Natural killer cell (primary cell): ENCODE measurements at regions not wholly inside any gene's neighbourhood (a gene's known extent, or its start where the extent isn't known, plus 50 kb on each side); places are given as distances from the start of the nearest gene placed in this dataset.

ENCODE experiments used
- ATAC-seq, 3 donors: fragments of 150-1000 bp in 2 of 3; fragments of 200-7000 bp in 1 of 3; cut with Tn5 transposase; 1 replicate in 1 of 3; 2 replicates in 2 of 3; pipeline ENCODE4 v1.10.0; 2021; ENCODE audit warnings: mild to moderate bottlenecking in 2 of 3, moderate library complexity in 2 of 3
- DNase-seq, 2 donors: peaks; one replicate each; pipeline versions ENCODE4 v3.0.0 to v3.0.0-alpha.2; 2013 to 2021; ENCODE audit warnings: mixed read lengths in 1 of 2
- H3K27ac ChIP-seq: one replicate; pipeline ENCODE4 v1.5.1; 2013; ENCODE audit warnings: mild to moderate bottlenecking, low read length
- H3K27me3 ChIP-seq: one replicate; pipeline ENCODE4 v1.6.1; 2013; ENCODE audit warnings: low read length; ENCODE audit not compliant: control insufficient read depth, insufficient read depth
- H3K36me3 ChIP-seq: one replicate; pipeline ENCODE4 v1.6.1; 2013; ENCODE audit warnings: low read length; ENCODE audit not compliant: control insufficient read depth, insufficient read depth
- H3K4me1 ChIP-seq: one replicate; pipeline ENCODE4 v1.6.1; 2013; ENCODE audit warnings: low read length; ENCODE audit not compliant: control insufficient read depth, insufficient read depth
- H3K4me3 ChIP-seq: one replicate; pipeline ENCODE4 v1.5.1; 2013; ENCODE audit warnings: low read length
- H3K9me3 ChIP-seq: one replicate; pipeline ENCODE4 v1.6.1; 2013; ENCODE audit warnings: low read length; ENCODE audit not compliant: control insufficient read depth, insufficient read depth
- H3K27ac Mint-ChIP-seq, 2 donors: one replicate each; pipeline ENCODE4 v1.8.0; 2022; ENCODE audit warnings: mild to moderate bottlenecking in 2 of 2, mixed read lengths in 2 of 2, moderate library complexity in 1 of 2
- H3K27me3 Mint-ChIP-seq, 2 donors: one replicate each; pipeline ENCODE4 v1.8.0; 2022; ENCODE audit warnings: low read depth in 2 of 2, mixed read lengths in 2 of 2
- H3K36me3 Mint-ChIP-seq: one replicate; pipeline ENCODE4 v1.8.0; 2022; ENCODE audit warnings: mixed read lengths
- H3K4me1 Mint-ChIP-seq, 2 donors: one replicate each; pipeline ENCODE4 v1.8.0; 2022; ENCODE audit warnings: mixed read lengths in 2 of 2
- H3K4me3 Mint-ChIP-seq: one replicate; pipeline ENCODE4 v1.8.0; 2022; ENCODE audit warnings: mild to moderate bottlenecking, moderate library complexity, mixed read lengths
- H3K9me3 Mint-ChIP-seq, 2 donors: one replicate each; pipeline ENCODE4 v1.8.0; 2022; ENCODE audit warnings: mixed read lengths in 2 of 2
- WGBS: methylation state at CpG from one replicate; pipeline ENCODE4 v1.1.7; 2013; ENCODE audit warnings: missing lambda C conversion rate; ENCODE audit not compliant: insufficient coverage; 5-methylcytosine and 5-hydroxymethylcytosine counted together
- intact Hi-C: fragments of 100-400 bp; cut with micrococcal nuclease; formaldehyde crosslinking; loops from one replicate; pipeline ENCODE4 v1.14.2; 2022
- TF ChIP-seq, protein P1 (sequence below): fragments of 200-600 bp; IDR thresholded peaks from one replicate; pipeline ENCODE4 v1.8.0; 2022; ENCODE audit warnings: antibody characterized with exemption

- Mint-ChIP-seq H3K9me3 (no peaks in the 10 kb centered on the region), H3K27me3 (no peaks in the 10 kb centered on the region), H3K4me3 (no peak overlapping the region), H3K36me3 (no peaks in the 10 kb centered on the region), H3K27ac (no peak overlapping the region), H3K4me1 (no peaks in the 10 kb centered on the region)
- TF ChIP-seq, protein P1, sequence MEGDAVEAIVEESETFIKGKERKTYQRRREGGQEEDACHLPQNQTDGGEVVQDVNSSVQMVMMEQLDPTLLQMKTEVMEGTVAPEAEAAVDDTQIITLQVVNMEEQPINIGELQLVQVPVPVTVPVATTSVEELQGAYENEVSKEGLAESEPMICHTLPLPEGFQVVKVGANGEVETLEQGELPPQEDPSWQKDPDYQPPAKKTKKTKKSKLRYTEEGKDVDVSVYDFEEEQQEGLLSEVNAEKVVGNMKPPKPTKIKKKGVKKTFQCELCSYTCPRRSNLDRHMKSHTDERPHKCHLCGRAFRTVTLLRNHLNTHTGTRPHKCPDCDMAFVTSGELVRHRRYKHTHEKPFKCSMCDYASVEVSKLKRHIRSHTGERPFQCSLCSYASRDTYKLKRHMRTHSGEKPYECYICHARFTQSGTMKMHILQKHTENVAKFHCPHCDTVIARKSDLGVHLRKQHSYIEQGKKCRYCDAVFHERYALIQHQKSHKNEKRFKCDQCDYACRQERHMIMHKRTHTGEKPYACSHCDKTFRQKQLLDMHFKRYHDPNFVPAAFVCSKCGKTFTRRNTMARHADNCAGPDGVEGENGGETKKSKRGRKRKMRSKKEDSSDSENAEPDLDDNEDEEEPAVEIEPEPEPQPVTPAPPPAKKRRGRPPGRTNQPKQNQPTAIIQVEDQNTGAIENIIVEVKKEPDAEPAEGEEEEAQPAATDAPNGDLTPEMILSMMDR, result no peak
- ATAC-seq, result no peak
- DNase-seq, result no peak
- H3K27me3 ChIP-seq, result no peaks in the 10 kb centered on the region
- no peaks in the 10 kb centered on the region for H3K36me3 ChIP-seq
- no CpG with 5 or more reads among the region's 1 CpG for WGBS
- no peak overlapping the region for H3K4me3 ChIP-seq
- H3K9me3 ChIP-seq, result no peaks in the 10 kb centered on the region
- H3K4me1 ChIP-seq, result no peaks in the 10 kb centered on the region
- no peak overlapping the region for H3K27ac ChIP-seq
- intact Hi-C loops, result no loop called here
These were observed 226.5 kb upstream of the FGF13 start for GRCh38 chrX:138938003-138938402.

DNA sequence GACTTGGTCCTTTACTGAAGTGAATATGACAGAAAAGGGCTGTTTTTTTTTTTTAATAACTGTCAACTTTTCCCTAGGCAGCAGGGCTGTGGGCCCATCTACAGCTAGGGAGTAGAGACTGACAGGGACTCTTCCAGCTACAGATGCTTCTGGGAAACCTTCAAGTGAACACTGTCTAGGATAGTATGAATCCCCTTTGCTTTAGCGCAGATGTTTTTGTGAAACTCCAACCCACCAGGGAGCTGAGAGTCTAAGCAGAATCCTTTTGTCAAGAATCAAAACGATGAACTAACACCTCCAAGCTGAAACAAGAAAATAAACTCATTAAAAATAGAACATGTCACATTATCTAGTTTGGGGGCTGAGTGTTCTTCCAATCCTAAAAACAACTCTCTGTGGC, 219.7 kb upstream of the FGF13 start:
- no peaks in the 10 kb centered on the region for H3K9me3 ChIP-seq
- H3K9me3 Mint-ChIP-seq, result no peaks in the 10 kb centered on the region
- no peaks in the 10 kb centered on the region for H3K4me1 ChIP-seq
- no peak for DNase-seq
- intact Hi-C loops, result no loop called here
- TF ChIP-seq, protein P1, result no peak
- no peak overlapping the region for H3K27ac ChIP-seq
- no peaks in the 10 kb centered on the region for H3K27me3 Mint-ChIP-seq
- no peak overlapping the region for H3K4me3 ChIP-seq
- H3K4me1 Mint-ChIP-seq, result no peaks in the 10 kb centered on the region
- no peaks in the 10 kb centered on the region for H3K36me3 ChIP-seq
- no peak for ATAC-seq
- no peak overlapping the region for H3K27ac Mint-ChIP-seq
- H3K36me3 Mint-ChIP-seq, result no peaks in the 10 kb centered on the region
- no peaks in the 10 kb centered on the region for H3K27me3 ChIP-seq
- WGBS, result 100% methylated on average over 1 of the region's 2 CpGs
- H3K4me3 Mint-ChIP-seq, result no peak overlapping the region

DNA sequence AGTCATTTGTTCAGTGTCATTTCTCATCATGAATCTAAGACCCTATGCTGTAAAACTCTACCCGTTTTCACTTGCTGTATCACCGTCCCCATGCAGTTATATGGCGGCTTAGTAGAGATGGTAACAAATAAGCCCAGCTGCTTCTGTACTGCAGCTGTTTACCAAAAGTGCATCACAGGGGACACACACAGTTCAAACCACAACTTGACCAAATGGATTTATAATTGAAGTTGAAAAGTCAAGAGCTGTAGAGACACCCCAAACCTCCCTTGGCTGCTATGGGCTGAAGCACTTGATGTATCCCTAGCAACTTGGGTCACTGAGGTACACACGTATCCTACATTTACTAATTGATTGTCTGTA, 219.0 kb upstream of the FGF13 start:
- Histone ChIP-seq H3K27ac (no peak overlapping the region), H3K4me3 (no peak overlapping the region), H3K9me3 (no peaks in the 10 kb centered on the region), H3K36me3 (no peaks in the 10 kb centered on the region), H3K27me3 (no peaks in the 10 kb centered on the region), H3K4me1 (no peaks in the 10 kb centered on the region)
- TF ChIP-seq, protein P1, result no peak
- ATAC-seq (no peak), DNase-seq (no peak)
- Mint-ChIP-seq H3K4me1 (no peaks in the 10 kb centered on the region), H3K36me3 (no peaks in the 10 kb centered on the region), H3K4me3 (no peak overlapping the region), H3K27ac (no peak overlapping the region), H3K27me3 (no peaks in the 10 kb centered on the region), H3K9me3 (no peaks in the 10 kb centered on the region)
- WGBS, result 75% methylated on average over 2 of the region's 4 CpGs
- intact Hi-C loops, result no loop called here

DNA sequence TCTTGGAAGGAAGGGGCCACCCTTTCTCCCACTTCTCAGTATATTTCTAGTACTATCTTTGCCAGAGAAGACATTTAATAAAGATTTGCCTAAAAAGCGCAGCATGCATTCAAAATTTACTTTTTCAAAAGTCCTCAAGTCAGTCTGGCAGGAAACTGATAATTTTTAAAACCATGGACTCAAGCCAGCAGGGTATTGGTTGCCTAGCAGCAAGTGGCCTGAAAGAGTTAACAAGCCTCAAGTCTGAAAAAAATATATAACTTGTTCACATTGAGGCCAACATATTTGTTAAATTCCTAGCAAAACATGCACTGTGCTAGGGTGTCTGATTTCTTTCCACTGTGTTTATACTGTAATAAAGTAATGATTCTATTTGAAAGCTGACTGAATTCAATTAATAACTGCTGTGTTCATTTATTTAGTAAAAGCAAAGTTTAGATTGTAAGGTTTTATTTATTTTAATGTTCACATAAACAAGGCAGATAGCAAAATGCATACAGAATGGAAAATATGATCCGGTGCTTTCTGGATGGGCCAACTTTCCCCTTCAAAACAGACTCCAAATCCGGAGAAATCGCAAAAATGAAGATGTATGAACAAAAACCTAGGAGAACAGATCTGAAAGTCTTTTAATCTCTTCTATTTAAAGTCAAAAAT, 218.5 kb upstream of the FGF13 start:
- no peaks in the 10 kb centered on the region for H3K9me3 ChIP-seq
- H3K27me3 ChIP-seq, result no peaks in the 10 kb centered on the region
- 40% methylated on average over 1 of the region's 4 CpGs for WGBS
- Mint-ChIP-seq H3K27ac (no peak overlapping the region), H3K36me3 (no peaks in the 10 kb centered on the region), H3K9me3 (no peaks in the 10 kb centered on the region), H3K4me3 (no peak overlapping the region), H3K27me3 (no peaks in the 10 kb centered on the region), H3K4me1 (no peaks in the 10 kb centered on the region)
- no peaks in the 10 kb centered on the region for H3K36me3 ChIP-seq
- no peak overlapping the region for H3K27ac ChIP-seq
- DNase-seq (no peak), ATAC-seq (no peak)
- H3K4me1 ChIP-seq, result no peaks in the 10 kb centered on the region
- TF ChIP-seq, protein P1, result no peak
- intact Hi-C loops, result no loop called here
- H3K4me3 ChIP-seq, result no peak overlapping the region
